Activated T-helper 2 cell treated with anti-CD3 and anti-CD28 coated beads, Interferon-gamma antibody, Interleukin-2, Interleukin-4, amounts not matched to agents 10 μg/mL and 5 μg/mL and 100 μg/mL, durations not matched to agents 14 hours and 24 hours and 36 hours (primary cell): ENCODE measurements at regions not wholly inside any gene's neighbourhood (a gene's known extent, or its start where the extent isn't known, plus 50 kb on each side); places are given as distances from the start of the nearest gene placed in this dataset.

ENCODE experiments used
- DNase-seq: peaks from one replicate; pipeline ENCODE4 v3.0.0; 2021; ENCODE audit warnings: low spot score
- H3K27ac Mint-ChIP-seq: one replicate; pipeline ENCODE4 v1.8.0; 2021; ENCODE audit warnings: mixed read lengths
- H3K27me3 Mint-ChIP-seq: one replicate; pipeline ENCODE4 v1.8.0; 2021; ENCODE audit warnings: low read depth, mixed read lengths
- H3K36me3 Mint-ChIP-seq: one replicate; pipeline ENCODE4 v1.8.0; 2021; ENCODE audit warnings: low read depth, mixed read lengths
- H3K4me1 Mint-ChIP-seq: one replicate; pipeline ENCODE4 v1.8.0; 2021; ENCODE audit warnings: low read depth, mixed read lengths
- H3K4me3 Mint-ChIP-seq: one replicate; pipeline ENCODE4 v1.8.0; 2021; ENCODE audit warnings: low read depth, mild to moderate bottlenecking, moderate library complexity, mixed read lengths
- H3K9me3 Mint-ChIP-seq: one replicate; pipeline ENCODE4 v1.8.0; 2021; ENCODE audit warnings: mixed read lengths
- intact Hi-C: fragments of 100-400 bp; cut with micrococcal nuclease; formaldehyde crosslinking; loops from one replicate; pipeline ENCODE4 v1.15.1; 2023

- Mint-ChIP-seq H3K36me3 (no peaks in the 10 kb centered on the region), H3K27me3 (no peaks in the 10 kb centered on the region), H3K9me3 (no peaks in the 10 kb centered on the region), H3K4me1 (peaks cover 5% of the 10 kb centered on the region), H3K27ac (no peak overlapping the region), H3K4me3 (no peak overlapping the region)
- intact Hi-C loops, result no loop called here
- no peak for DNase-seq
Measured at GRCh38 chr2:128368437-128369107, 49.9 kb upstream of the HS6ST1 start.

GRCh38 chr2:128369108-128369555 is 50.5 kb upstream of the HS6ST1 start:
- Mint-ChIP-seq H3K36me3 (no peaks in the 10 kb centered on the region), H3K9me3 (no peaks in the 10 kb centered on the region), H3K27ac (no peak overlapping the region), H3K27me3 (no peaks in the 10 kb centered on the region), H3K4me1 (peaks cover 5% of the 10 kb centered on the region), H3K4me3 (no peak overlapping the region)
- intact Hi-C loops, result no loop called here
- DNase-seq, result no peak

GRCh38 chr2:128369602-128370467 is 51.2 kb upstream of the HS6ST1 start:
- H3K9me3 Mint-ChIP-seq, result no peaks in the 10 kb centered on the region
- no peak overlapping the region for H3K27ac Mint-ChIP-seq
- intact Hi-C loops, result no loop called here
- H3K27me3 Mint-ChIP-seq, result no peaks in the 10 kb centered on the region
- no peaks in the 10 kb centered on the region for H3K36me3 Mint-ChIP-seq
- DNase-seq, result no peak
- no peak overlapping the region for H3K4me3 Mint-ChIP-seq
- H3K4me1 Mint-ChIP-seq, result peaks cover 5% of the 10 kb centered on the region

GRCh38 chr2:128370468-128371247 is 52.0 kb upstream of the HS6ST1 start:
- Mint-ChIP-seq H3K27ac (no peak overlapping the region), H3K4me1 (peaks cover 5% of the 10 kb centered on the region), H3K4me3 (no peak overlapping the region), H3K36me3 (no peaks in the 10 kb centered on the region), H3K27me3 (no peaks in the 10 kb centered on the region), H3K9me3 (no peaks in the 10 kb centered on the region)
- no peak for DNase-seq
- intact Hi-C loops, result no loop called here

- Mint-ChIP-seq H3K9me3 (no peaks in the 10 kb centered on the region), H3K36me3 (no peaks in the 10 kb centered on the region), H3K27me3 (no peaks in the 10 kb centered on the region), H3K27ac (no peak overlapping the region), H3K4me1 (peaks cover 5% of the 10 kb centered on the region), H3K4me3 (no peak overlapping the region)
- intact Hi-C loops, result no loop called here
- DNase-seq, result no peak
Measured at GRCh38 chr2:128371248-128371630, 52.6 kb upstream of the HS6ST1 start.

GRCh38 chr2:128371648-128372345 is 53.1 kb upstream of the HS6ST1 start:
- DNase-seq, result no peak
- H3K4me3 Mint-ChIP-seq, result no peak overlapping the region
- H3K9me3 Mint-ChIP-seq, result no peaks in the 10 kb centered on the region
- intact Hi-C loops, result no loop called here
- no peak overlapping the region for H3K27ac Mint-ChIP-seq
- no peaks in the 10 kb centered on the region for H3K27me3 Mint-ChIP-seq
- H3K4me1 Mint-ChIP-seq, result peaks cover 5% of the 10 kb centered on the region
- no peaks in the 10 kb centered on the region for H3K36me3 Mint-ChIP-seq

- Mint-ChIP-seq H3K4me1 (peaks cover 5% of the 10 kb centered on the region), H3K27me3 (no peaks in the 10 kb centered on the region), H3K36me3 (no peaks in the 10 kb centered on the region), H3K9me3 (no peaks in the 10 kb centered on the region), H3K27ac (no peak overlapping the region), H3K4me3 (no peak overlapping the region)
- no peak for DNase-seq
- intact Hi-C loops, result no loop called here
Measured at GRCh38 chr2:128372621-128373341, 54.1 kb upstream of the HS6ST1 start.

GRCh38 chr2:128373451-128374000 is 54.9 kb upstream of the HS6ST1 start:
- peaks cover 5% of the 10 kb centered on the region for H3K4me1 Mint-ChIP-seq
- no peak for DNase-seq
- intact Hi-C loops, result no loop called here

GRCh38 chr2:128374001-128374710 is 55.5 kb upstream of the HS6ST1 start:
- Mint-ChIP-seq H3K4me3 (no peak overlapping the region), H3K4me1 (peaks cover 5% of the 10 kb centered on the region), H3K27ac (no peak overlapping the region), H3K9me3 (no peaks in the 10 kb centered on the region), H3K27me3 (no peaks in the 10 kb centered on the region), H3K36me3 (no peaks in the 10 kb centered on the region)
- DNase-seq, result no peak
- intact Hi-C loops, result no loop called here

More at GRCh38 chr2:128373451-128374000, 54.9 kb upstream of the HS6ST1 start:
- Mint-ChIP-seq H3K4me3 (no peak overlapping the region), H3K9me3 (no peaks in the 10 kb centered on the region), H3K27ac (no peak overlapping the region), H3K36me3 (no peaks in the 10 kb centered on the region), H3K27me3 (no peaks in the 10 kb centered on the region)

GRCh38 chr2:128374711-128375413 is 56.2 kb upstream of the HS6ST1 start:
- no peaks in the 10 kb centered on the region for H3K9me3 Mint-ChIP-seq
- H3K4me3 Mint-ChIP-seq, result no peak overlapping the region
- intact Hi-C loops, result no loop called here
- no peak for DNase-seq
- no peaks in the 10 kb centered on the region for H3K27me3 Mint-ChIP-seq
- no peaks in the 10 kb centered on the region for H3K36me3 Mint-ChIP-seq
- no peak overlapping the region for H3K27ac Mint-ChIP-seq
- H3K4me1 Mint-ChIP-seq, result peaks cover 5% of the 10 kb centered on the region

- H3K9me3 Mint-ChIP-seq, result no peaks in the 10 kb centered on the region
- no peaks in the 10 kb centered on the region for H3K27me3 Mint-ChIP-seq
- DNase-seq, result no peak
- no peak overlapping the region for H3K27ac Mint-ChIP-seq
- no peaks in the 10 kb centered on the region for H3K36me3 Mint-ChIP-seq
- intact Hi-C loops, result no loop called here
- peaks cover 5% of the 10 kb centered on the region for H3K4me1 Mint-ChIP-seq
- H3K4me3 Mint-ChIP-seq, result no peak overlapping the region
Measured at GRCh38 chr2:128375454-128375853, 56.8 kb upstream of the HS6ST1 start.
